Bronchial epithelial cell (primary cell): ENCODE measurements at regions not wholly inside any gene's neighbourhood (a gene's known extent, or its start where the extent isn't known, plus 50 kb on each side); places are given as distances from the start of the nearest gene placed in this dataset.

Experiments used
- DNase-seq: peaks from one replicate; pipeline ENCODE4 v3.0.0-alpha.2; 2010; ENCODE audit warnings: low read depth
- FAIRE-seq: peaks from 2 replicates; lab custom pipeline; 2011; peaks lifted over from hg19 to GRCh38; lab: Jason Lieb, UNC
- H3K27me3 ChIP-seq: 2 replicates; pipeline ENCODE4 v1.5.1; 2011; ENCODE audit warnings: low read length; ENCODE audit not compliant: control insufficient read depth, insufficient read depth
- H3K36me3 ChIP-seq: 2 replicates; pipeline ENCODE4 v1.5.1; 2011; ENCODE audit warnings: low read length; ENCODE audit not compliant: control insufficient read depth, insufficient read depth
- H3K4me3 ChIP-seq: 2 replicates; pipeline ENCODE4 v1.5.1; 2011; ENCODE audit warnings: mild to moderate bottlenecking, low read depth, low read length, control low read depth
- CTCF ChIP-seq: IDR thresholded peaks from 2 replicates; pipeline ENCODE4 v1.5.1; 2011; ENCODE audit warnings: mild to moderate bottlenecking, moderate library complexity, low read length, control low read depth, inconsistent platforms; ENCODE audit not compliant: insufficient read depth, severe bottlenecking

- Histone ChIP-seq H3K4me3 (no peak overlapping the region), H3K27me3 (no peaks in the 10 kb centered on the region), H3K36me3 (no peaks in the 10 kb centered on the region)
- DNase-seq (no peak), FAIRE-seq (no peak)
- no peak for TF ChIP-seq CTCF
Measured at GRCh38 chr3:66165660-66166059, 55.1 kb upstream of the SLC25A26 start.

GRCh38 chr3:66164155-66164554, 56.6 kb upstream of the SLC25A26 start:
- TF ChIP-seq CTCF, result no peak
- Histone ChIP-seq H3K4me3 (no peak overlapping the region), H3K27me3 (no peaks in the 10 kb centered on the region), H3K36me3 (no peaks in the 10 kb centered on the region)
- no peak for FAIRE-seq
- DNase-seq, result no peak

GRCh38 chr3:66163222-66163621, 57.6 kb upstream of the SLC25A26 start:
- DNase-seq, result no peak
- no peak for FAIRE-seq
- no peak for TF ChIP-seq CTCF

GRCh38 chr3:66162766-66163165, 58.0 kb upstream of the SLC25A26 start:
- no peak for TF ChIP-seq CTCF
- DNase-seq (no peak), FAIRE-seq (no peak)
- Histone ChIP-seq H3K4me3 (no peak overlapping the region), H3K36me3 (no peaks in the 10 kb centered on the region), H3K27me3 (no peaks in the 10 kb centered on the region)

More at GRCh38 chr3:66163222-66163621, 57.6 kb upstream of the SLC25A26 start:
- Histone ChIP-seq H3K27me3 (no peaks in the 10 kb centered on the region), H3K4me3 (no peak overlapping the region), H3K36me3 (no peaks in the 10 kb centered on the region)

GRCh38 chr3:66158933-66159683, 61.7 kb upstream of the SLC25A26 start:
- Histone ChIP-seq H3K4me3 (no peak overlapping the region), H3K27me3 (peaks cover 5% of the 10 kb centered on the region), H3K36me3 (no peaks in the 10 kb centered on the region)
- DNase-seq (no peak), FAIRE-seq (no peak)
- no peak for TF ChIP-seq CTCF

- Histone ChIP-seq H3K4me3 (no peak overlapping the region), H3K27me3 (peaks cover 12% of the 10 kb centered on the region), H3K36me3 (no peaks in the 10 kb centered on the region)
- FAIRE-seq (no peak), DNase-seq (no peak)
- no peak for TF ChIP-seq CTCF
Measured at GRCh38 chr3:66154444-66154861, 66.3 kb upstream of the SLC25A26 start.
